Smooth muscle cell (in vitro differentiated cells): ENCODE measurements at regions not wholly inside any gene's neighbourhood (a gene's known extent, or its start where the extent isn't known, plus 50 kb on each side); places are given as distances from the start of the nearest gene placed in this dataset.

Experiments
- DNase-seq: peaks from one replicate; lab custom pipeline; 2025; ENCODE audit not compliant: unreplicated experiment; lab: John Stamatoyannopoulos, UW
- H2AFZ ChIP-seq: fragments of 200-600 bp; sonication (generic); 2 replicates; pipeline ENCODE4 v1.6.0; 2016; ENCODE audit warnings: antibody characterized with exemption, low read depth, mild to moderate bottlenecking
- H3F3A ChIP-seq: fragments of 200-600 bp; sonication (generic); 2 replicates; pipeline ENCODE4 v1.6.0; 2017; ENCODE audit warnings: antibody characterized with exemption, low read depth
- H3K27ac ChIP-seq: fragments of 200-600 bp; sonication (generic); 2 replicates; pipeline ENCODE4 v1.5.1; 2016; ENCODE audit warnings: low read depth, mild to moderate bottlenecking
- H3K27me3 ChIP-seq: fragments of 200-600 bp; sonication (generic); 2 replicates; pipeline ENCODE4 v1.6.1; 2016; ENCODE audit warnings: low read depth, mild to moderate bottlenecking
- H3K36me3 ChIP-seq: fragments of 200-600 bp; sonication (generic); 2 replicates; pipeline ENCODE4 v1.5.1; 2016; ENCODE audit warnings: low read depth
- H3K4me1 ChIP-seq: fragments of 200-600 bp; sonication (generic); 2 replicates; pipeline ENCODE4 v1.5.1; 2016; ENCODE audit warnings: low read depth
- H3K4me2 ChIP-seq: fragments of 200-600 bp; sonication (generic); 2 replicates; pipeline ENCODE4 v1.6.0; 2016; ENCODE audit warnings: mild to moderate bottlenecking
- H3K4me3 ChIP-seq: fragments of 200-600 bp; sonication (generic); 2 replicates; pipeline ENCODE4 v1.5.1; 2016; ENCODE audit warnings: mild to moderate bottlenecking
- H3K79me2 ChIP-seq: fragments of 200-600 bp; sonication (generic); 2 replicates; pipeline ENCODE4 v1.6.0; 2016; ENCODE audit warnings: low read depth, mild to moderate bottlenecking
- H3K9ac ChIP-seq: fragments of 200-600 bp; sonication (generic); 2 replicates; pipeline ENCODE4 v1.6.0; 2016; ENCODE audit warnings: low read depth
- H3K9me3 ChIP-seq: fragments of 200-600 bp; sonication (generic); replicated peaks from 2 replicates; pipeline ENCODE4 v1.5.1; 2016; ENCODE audit warnings: low read depth
- H4K20me1 ChIP-seq: fragments of 200-600 bp; sonication (generic); 2 replicates; pipeline ENCODE4 v1.6.0; 2016; ENCODE audit warnings: low read depth
- CTCF ChIP-seq: fragments of 200-600 bp; sonication (generic); IDR thresholded peaks from 2 replicates; pipeline ENCODE4 v1.5.1; 2017; ENCODE audit warnings: borderline replicate concordance, mild to moderate bottlenecking, antibody characterized with exemption; ENCODE audit not compliant: insufficient read depth, poor library complexity, severe bottlenecking
- WGBS: methylation state at CpG from one replicate; pipeline ENCODE4 v1.1.7; 2016; ENCODE audit warnings: low lambda C conversion rate; 5-methylcytosine and 5-hydroxymethylcytosine counted together

GRCh38 chrX:94454606-94455005, 780.6 kb downstream of the FAM133A start:
- H3K27me3 ChIP-seq = no peaks in the 10 kb centered on the region
- H3K4me1 ChIP-seq = peaks cover 19% of the 10 kb centered on the region
- no peaks in the 10 kb centered on the region for H3K79me2 ChIP-seq
- H3K4me2 ChIP-seq = no peak overlapping the region
- H3K9me3 ChIP-seq = no peaks in the 10 kb centered on the region
- H3K36me3 ChIP-seq = no peaks in the 10 kb centered on the region
- no peak overlapping the region for H3K9ac ChIP-seq
- no peak overlapping the region for H3K27ac ChIP-seq
- no peak overlapping the region for H3K4me3 ChIP-seq
- DNase-seq = no peak
- H4K20me1 ChIP-seq = no peaks in the 10 kb centered on the region
- peak overlapping the region; percentile 21 for H2AFZ ChIP-seq
- WGBS = 5% methylated on average over 1 of the region's 1 CpG
- TF ChIP-seq CTCF = no peak
- H3F3A ChIP-seq = no peaks in the 10 kb centered on the region

- 79% methylated on average over 1 of the region's 1 CpG for WGBS
- Histone ChIP-seq H2AFZ (no peak overlapping the region), H3K36me3 (no peaks in the 10 kb centered on the region), H3K4me1 (peaks cover 19% of the 10 kb centered on the region), H3K9me3 (no peaks in the 10 kb centered on the region), H3F3A (no peaks in the 10 kb centered on the region), H3K27me3 (no peaks in the 10 kb centered on the region), H4K20me1 (no peaks in the 10 kb centered on the region), H3K79me2 (no peaks in the 10 kb centered on the region), H3K27ac (no peak overlapping the region), H3K4me2 (no peak overlapping the region), H3K9ac (no peak overlapping the region), H3K4me3 (no peak overlapping the region)
- no peak for TF ChIP-seq CTCF
- DNase-seq = no peak
Observed at GRCh38 chrX:94455782-94456181, 781.8 kb downstream of the FAM133A start.

DNA sequence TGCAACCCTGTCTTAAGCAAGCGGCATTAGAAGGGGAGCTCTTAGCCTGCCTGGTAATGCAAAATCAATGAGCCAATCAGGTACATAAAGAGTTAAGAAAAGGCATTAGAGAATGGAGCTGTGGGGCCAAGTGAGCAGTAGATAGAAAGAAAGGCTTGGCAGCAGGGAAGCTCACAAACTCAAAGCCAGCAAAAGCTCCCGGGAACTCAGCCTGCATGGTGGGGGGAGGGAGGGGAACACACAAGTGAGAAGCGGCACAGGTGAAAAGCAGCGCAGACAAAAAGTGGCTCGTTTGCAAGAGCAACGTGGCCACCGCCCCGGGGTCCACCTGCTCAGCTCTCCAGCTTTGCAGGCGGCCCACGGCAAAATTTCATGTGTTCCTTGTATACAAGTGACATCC, 818.5 kb downstream of the FAM133A start:
- Histone ChIP-seq H3K27ac (no peak overlapping the region), H3K4me2 (no peak overlapping the region), H3K9ac (no peak overlapping the region)

More for the DNA sequence above, 818.5 kb downstream of the FAM133A start:
- DNase-seq = no peak
- TF ChIP-seq CTCF = no peak
- no peaks in the 10 kb centered on the region for H3K4me1 ChIP-seq
- WGBS = 72% methylated on average over 10 of the region's 10 CpGs
- H2AFZ ChIP-seq = no peak overlapping the region
- H3K9me3 ChIP-seq = no peaks in the 10 kb centered on the region
- no peak overlapping the region for H3K4me3 ChIP-seq
- no peaks in the 10 kb centered on the region for H3K79me2 ChIP-seq
- H3F3A ChIP-seq = no peaks in the 10 kb centered on the region
- H3K36me3 ChIP-seq = no peaks in the 10 kb centered on the region
- no peaks in the 10 kb centered on the region for H4K20me1 ChIP-seq
- H3K27me3 ChIP-seq = no peaks in the 10 kb centered on the region
